ENCODE measurements at regions not wholly inside any gene's neighbourhood (a gene's known extent, or its start where the extent isn't known, plus 50 kb on each side); places are given as distances from the start of the nearest gene placed in this dataset.
A peak's percentile ranks its signal among the peaks of the same experiment; 100 is the strongest.
"Not testable (repeated sequence)": the region's sequence is repeated elsewhere in the genome, so short reads cannot be mapped to it uniquely, and the experiment has no call there.

DNA sequence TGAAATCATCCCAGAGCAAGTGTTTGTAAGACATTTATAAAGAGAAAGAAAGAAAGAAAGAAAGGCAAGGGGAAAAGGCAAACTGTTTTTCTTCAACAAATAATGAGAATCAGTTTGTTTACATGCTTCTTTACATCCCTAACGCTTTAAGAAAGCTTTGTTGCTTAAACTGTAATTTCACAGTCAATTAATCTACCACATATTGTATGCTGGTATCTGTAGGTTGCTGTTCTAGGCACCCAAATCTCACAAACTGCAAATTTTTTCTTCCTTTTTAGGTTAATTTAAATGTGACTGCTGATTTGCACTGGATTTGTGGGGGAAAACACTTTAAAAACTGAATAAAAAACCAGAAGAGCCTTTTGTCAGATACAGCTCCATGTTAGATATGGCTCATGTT lies 384.2 kb downstream of the ATP23 start:
- H3K9me3 Mint-ChIP-seq = no peaks in the 10 kb centered on the region
- TF ChIP-seq, protein P1, sequence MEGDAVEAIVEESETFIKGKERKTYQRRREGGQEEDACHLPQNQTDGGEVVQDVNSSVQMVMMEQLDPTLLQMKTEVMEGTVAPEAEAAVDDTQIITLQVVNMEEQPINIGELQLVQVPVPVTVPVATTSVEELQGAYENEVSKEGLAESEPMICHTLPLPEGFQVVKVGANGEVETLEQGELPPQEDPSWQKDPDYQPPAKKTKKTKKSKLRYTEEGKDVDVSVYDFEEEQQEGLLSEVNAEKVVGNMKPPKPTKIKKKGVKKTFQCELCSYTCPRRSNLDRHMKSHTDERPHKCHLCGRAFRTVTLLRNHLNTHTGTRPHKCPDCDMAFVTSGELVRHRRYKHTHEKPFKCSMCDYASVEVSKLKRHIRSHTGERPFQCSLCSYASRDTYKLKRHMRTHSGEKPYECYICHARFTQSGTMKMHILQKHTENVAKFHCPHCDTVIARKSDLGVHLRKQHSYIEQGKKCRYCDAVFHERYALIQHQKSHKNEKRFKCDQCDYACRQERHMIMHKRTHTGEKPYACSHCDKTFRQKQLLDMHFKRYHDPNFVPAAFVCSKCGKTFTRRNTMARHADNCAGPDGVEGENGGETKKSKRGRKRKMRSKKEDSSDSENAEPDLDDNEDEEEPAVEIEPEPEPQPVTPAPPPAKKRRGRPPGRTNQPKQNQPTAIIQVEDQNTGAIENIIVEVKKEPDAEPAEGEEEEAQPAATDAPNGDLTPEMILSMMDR (conservative IDR thresholded peaks at IDR 0.05) = no peak
- no peaks in the 10 kb centered on the region for H3K36me3 Mint-ChIP-seq
- H3K4me3 Mint-ChIP-seq = no peak overlapping the region
- peaks cover 8% of the 10 kb centered on the region for H3K4me1 Mint-ChIP-seq (ENCODE audit: unreplicated experiment)
- peaks cover 11% of the 10 kb centered on the region for H3K27me3 Mint-ChIP-seq
- no peak overlapping the region for H3K27ac Mint-ChIP-seq
- no peak for DNase-seq (ENCODE audit: extremely low spot score, unreplicated experiment)

DNA sequence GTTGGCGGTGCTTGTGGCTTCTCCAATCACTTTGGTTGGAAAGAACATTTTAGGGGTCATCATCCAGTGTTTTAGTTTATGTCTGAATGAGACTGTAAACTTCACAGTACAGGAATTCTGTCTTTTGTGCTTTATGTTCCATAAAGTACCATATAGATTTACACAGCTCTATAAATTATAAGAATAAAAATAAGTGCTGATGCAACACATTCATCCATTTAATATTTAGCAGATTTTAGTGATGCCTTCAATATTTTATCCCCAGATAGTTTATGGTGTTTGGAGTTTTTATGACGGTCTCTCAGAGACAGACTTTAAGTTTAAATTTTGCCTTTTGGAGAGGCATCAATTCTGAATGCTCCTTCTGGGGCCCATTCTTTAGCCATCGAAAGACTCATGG lies 385.2 kb downstream of the ATP23 start:
- TF ChIP-seq, protein P1 (conservative IDR thresholded peaks at IDR 0.05) = no peak
- no peaks in the 10 kb centered on the region for H3K9me3 Mint-ChIP-seq
- H3K4me3 Mint-ChIP-seq = no peak overlapping the region
- no peaks in the 10 kb centered on the region for H3K36me3 Mint-ChIP-seq
- peaks cover 8% of the 10 kb centered on the region for H3K4me1 Mint-ChIP-seq (ENCODE audit: unreplicated experiment)
- DNase-seq (ENCODE audit: extremely low spot score, unreplicated experiment) = no peak
- peaks cover 11% of the 10 kb centered on the region for H3K27me3 Mint-ChIP-seq
- H3K27ac Mint-ChIP-seq = no peak overlapping the region

DNA sequence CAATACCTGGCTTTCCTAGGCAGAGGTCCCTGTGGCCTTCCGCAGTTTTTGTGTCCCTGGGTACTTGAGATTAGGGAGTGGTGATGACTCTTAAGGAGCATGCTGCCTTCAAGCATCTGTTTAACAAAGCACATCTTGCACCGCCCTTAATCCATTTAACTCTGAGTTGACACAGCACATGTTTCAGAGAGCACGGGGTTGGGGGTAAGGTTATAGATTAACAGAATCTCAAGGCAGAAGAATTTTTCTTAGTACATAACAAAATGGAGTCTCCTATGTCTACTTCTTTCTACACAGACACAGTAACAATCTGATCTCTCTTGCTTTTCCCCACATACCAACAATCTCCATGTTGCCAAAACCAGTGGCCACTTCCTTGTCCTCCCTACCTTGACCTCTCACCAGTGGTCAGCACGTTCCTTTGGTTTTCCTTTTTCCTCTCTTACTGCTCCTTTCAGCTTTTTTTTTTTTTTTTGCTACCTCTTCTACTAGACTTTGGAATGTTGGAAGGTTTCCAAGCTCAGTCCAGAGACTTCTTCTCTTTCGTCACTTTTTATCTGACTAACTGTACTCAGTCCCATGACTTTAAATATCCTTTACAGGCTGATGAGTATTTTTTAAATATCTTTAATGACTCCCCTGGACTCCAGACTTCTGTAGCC lies 395.3 kb downstream of the ATP23 start:
- not testable (repeated sequence) for H3K9me3 Mint-ChIP-seq; H3K36me3 Mint-ChIP-seq; H3K4me1 Mint-ChIP-seq (ENCODE audit: unreplicated experiment); DNase-seq (ENCODE audit: extremely low spot score, unreplicated experiment); H3K27me3 Mint-ChIP-seq
- Mint-ChIP-seq H3K27ac (peak overlapping the region; percentile 82), H3K4me3 (peak overlapping the region; percentile 11)

DNA sequence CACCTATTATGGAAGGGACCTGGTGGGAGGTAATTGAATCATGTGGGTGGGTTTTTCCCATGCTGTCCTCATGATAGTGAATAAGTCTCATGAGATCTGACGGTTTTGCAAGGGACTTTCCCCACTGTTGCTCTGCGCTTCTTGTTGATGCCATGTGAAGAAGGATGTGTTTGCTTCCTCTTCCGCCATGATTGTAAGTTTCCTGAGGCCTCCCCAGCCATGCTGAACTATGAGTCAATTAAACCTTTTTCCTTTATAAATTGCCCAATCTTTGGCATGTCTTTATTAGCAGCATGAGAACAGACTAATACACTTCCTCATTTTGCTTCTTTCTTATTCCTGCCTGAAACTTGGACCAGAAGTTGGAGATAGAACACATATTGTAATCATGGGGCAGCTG lies 396.2 kb downstream of the ATP23 start:
- not testable (repeated sequence) for DNase-seq (ENCODE audit: extremely low spot score, unreplicated experiment); H3K9me3 Mint-ChIP-seq; H3K27ac Mint-ChIP-seq; H3K36me3 Mint-ChIP-seq; H3K27me3 Mint-ChIP-seq; H3K4me3 Mint-ChIP-seq
- peaks cover 13% of the 10 kb centered on the region for H3K4me1 Mint-ChIP-seq (ENCODE audit: unreplicated experiment)

DNA sequence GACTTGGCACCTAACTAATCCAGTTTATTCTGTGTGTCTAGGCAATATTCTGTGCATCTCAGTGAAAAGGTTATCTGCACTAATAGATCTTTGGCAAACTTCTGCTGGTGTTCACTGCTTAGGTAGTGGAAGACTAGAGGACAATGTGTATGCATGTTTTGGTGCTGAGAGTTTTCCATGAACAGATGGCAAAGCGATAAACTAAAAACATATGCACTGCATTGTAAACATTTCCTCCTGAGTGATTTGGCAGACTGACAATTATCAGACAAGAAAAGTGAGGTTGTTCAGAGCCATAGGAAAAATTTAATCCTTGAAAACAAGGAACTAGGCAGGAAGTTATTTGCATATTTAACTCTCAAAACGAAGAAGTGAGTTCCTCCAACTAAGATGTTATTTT lies 400.4 kb downstream of the ATP23 start:
- peaks cover 16% of the 10 kb centered on the region for H3K4me1 Mint-ChIP-seq (ENCODE audit: unreplicated experiment)
- no peaks in the 10 kb centered on the region for H3K36me3 Mint-ChIP-seq
- H3K4me3 Mint-ChIP-seq = no peak overlapping the region
- no peak overlapping the region for H3K27ac Mint-ChIP-seq
- no peaks in the 10 kb centered on the region for H3K9me3 Mint-ChIP-seq
- TF ChIP-seq, protein P1 (conservative IDR thresholded peaks at IDR 0.05) = no peak
- peaks cover 11% of the 10 kb centered on the region for H3K27me3 Mint-ChIP-seq
- no peak for DNase-seq (ENCODE audit: extremely low spot score, unreplicated experiment)

DNA sequence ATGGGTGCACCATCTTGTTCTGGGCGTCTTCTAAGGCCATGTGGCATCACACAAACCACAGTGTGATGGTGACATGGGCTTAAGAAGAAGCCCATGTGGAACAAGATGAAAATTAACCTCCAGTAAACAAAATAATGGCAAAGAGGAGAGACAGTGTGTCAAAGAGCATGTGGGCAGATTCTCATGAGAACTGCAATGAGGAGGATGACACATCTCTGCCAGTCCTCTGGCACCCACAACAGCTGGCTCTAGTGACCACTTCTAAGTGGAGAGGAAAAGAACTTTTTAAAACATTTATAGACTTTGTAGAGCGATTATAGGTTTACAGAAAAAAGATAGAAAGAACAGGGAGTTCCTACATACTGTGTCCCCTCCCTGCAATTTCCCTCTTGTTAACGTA lies 401.4 kb downstream of the ATP23 start:
- Mint-ChIP-seq H3K27ac (no peak overlapping the region), H3K27me3 (peaks cover 11% of the 10 kb centered on the region), H3K4me3 (no peak overlapping the region), H3K36me3 (no peaks in the 10 kb centered on the region), H3K9me3 (no peaks in the 10 kb centered on the region), H3K4me1 (ENCODE audit: unreplicated experiment) (peaks cover 19% of the 10 kb centered on the region)
- DNase-seq (ENCODE audit: extremely low spot score, unreplicated experiment) = no peak
- TF ChIP-seq, protein P1 (conservative IDR thresholded peaks at IDR 0.05) = no peak

All from type B pancreatic cell (in vitro differentiated cells).